K562 (cell line): ENCODE measurements at regions not wholly inside any gene's neighbourhood (a gene's known extent, or its start where the extent isn't known, plus 50 kb on each side); places are given as distances from the start of the nearest gene placed in this dataset.

Experiments used
- ATAC-seq: fragments of 200-7000 bp; cut with Tn5 transposase; 3 replicates; pipeline ENCODE4 v1.9.1; 2020; ENCODE audit warnings: moderate library complexity
- BruUV-seq: library from RNA; stranded (reverse); fragments of 400-500 nt; replicated peaks from 2 replicates; lab custom pipeline; 2021; lab: Mats Ljungman, UMichigan
- CTCF ChIA-PET: fragments of 300-600 bp; formaldehyde crosslinking; extraction: SDS; loops from one replicate; lab custom pipeline; 2021; ENCODE audit warnings: low intra/inter-chr PET ratio; lab: Yijun Ruan, JAX
- POLR2A ChIA-PET: fragments of 300-600, 350-650 bp; sonication (Branson Sonifier 250); formaldehyde crosslinking; extraction: SDS; loops from one replicate; lab custom pipeline; 2021; ENCODE audit warnings: antibody characterized with exemption, inconsistent platforms; lab: Yijun Ruan, JAX
- DNase-seq, 4 experiments: peaks; one replicate each; pipeline versions ENCODE4 v3.0.0 to v3.0.0-alpha.2; 2011 to 2018; ENCODE audit warnings: low spot score in 3 of 4, mixed read lengths in 3 of 4; ENCODE audit errors: extremely low read depth in 1 of 4
- FAIRE-seq: peaks from 2 replicates; lab custom pipeline; 2011; peaks lifted over from hg19 to GRCh38; lab: Jason Lieb, UNC
- H2AFZ ChIP-seq: 2 replicates; pipeline ENCODE4 v1.6.0; 2011; ENCODE audit warnings: low read depth, low read length, control low read depth, inconsistent platforms
- H3K27ac ChIP-seq: fragments of 200-600 bp; 3 replicates; pipeline ENCODE4 v1.8.0; 2011; ENCODE audit warnings: low read depth, mild to moderate bottlenecking, control low read depth, inconsistent platforms, low read length, moderate library complexity, mixed read lengths; ENCODE audit errors: extremely low read depth
- H3K27me3 ChIP-seq, 2 experiments: fragments of 300-600 bp in 1 of 2; 2 replicates in 1 of 2; 3 replicates in 1 of 2; pipeline versions ENCODE4 v1.6.0 to v1.8.0; 2011; ENCODE audit warnings: inconsistent platforms in 2 of 2, low read length in 2 of 2, mild to moderate bottlenecking in 1 of 2, mixed read lengths in 1 of 2, moderate library complexity in 1 of 2; ENCODE audit not compliant: control insufficient read depth in 2 of 2, insufficient read depth in 2 of 2
- H3K36me3 ChIP-seq: fragments of 300-600 bp; 3 replicates; pipeline ENCODE4 v1.8.0; 2011; ENCODE audit warnings: mild to moderate bottlenecking, low read length, inconsistent platforms; ENCODE audit not compliant: control insufficient read depth, insufficient read depth
- H3K4me1 ChIP-seq, 2 experiments: fragments of 200-600 bp in 1 of 2; replicated peaks in 1 of 2; 2 replicates in 1 of 2; 3 replicates in 1 of 2; pipeline versions ENCODE4 v1.5.1 to v1.8.0; 2011; ENCODE audit warnings: inconsistent platforms in 2 of 2, low read length in 2 of 2, mild to moderate bottlenecking in 1 of 2, mixed read lengths in 1 of 2, moderate library complexity in 1 of 2; ENCODE audit not compliant: control insufficient read depth in 2 of 2, insufficient read depth in 2 of 2
- H3K4me2 ChIP-seq: 2 replicates; pipeline ENCODE4 v1.6.1; 2011; ENCODE audit warnings: low read length, control low read depth, inconsistent platforms, mixed read lengths; ENCODE audit not compliant: insufficient read depth
- H3K4me3 ChIP-seq: fragments of 200-600 bp; sonication (generic), shearing (Covaris generic); 2 replicates; pipeline ENCODE4 v1.5.1; 2016; ENCODE audit warnings: control low read depth, inconsistent platforms
- H3K79me2 ChIP-seq: fragments of 200-600 bp; 3 replicates; pipeline ENCODE4 v1.8.0; 2011; ENCODE audit warnings: low read length, inconsistent platforms; ENCODE audit not compliant: control insufficient read depth, insufficient read depth
- H3K9ac ChIP-seq, 2 experiments: 2 replicates each; pipeline versions ENCODE4 v1.6.0 to v1.6.1; 2011; ENCODE audit warnings: low read depth in 2 of 2, low read length in 2 of 2, control low read depth in 1 of 2, inconsistent platforms in 1 of 2, mild to moderate bottlenecking in 1 of 2, mixed read lengths in 1 of 2; ENCODE audit not compliant: insufficient read depth in 1 of 2
- H3K9me1 ChIP-seq: one replicate; pipeline ENCODE4 v1.6.0; 2011; ENCODE audit warnings: inconsistent platforms, mild to moderate bottlenecking, low read length, moderate library complexity; ENCODE audit not compliant: control insufficient read depth, insufficient read depth
- H3K9me3 ChIP-seq: replicated peaks from 2 replicates; pipeline ENCODE4 v1.5.1; 2011; ENCODE audit warnings: low read depth, low read length, inconsistent platforms; ENCODE audit not compliant: control insufficient read depth, insufficient read depth
- H4K20me1 ChIP-seq: replicated peaks from 2 replicates; pipeline ENCODE4 v1.6.1; 2011; ENCODE audit warnings: low read length, inconsistent platforms, mixed read lengths; ENCODE audit not compliant: control insufficient read depth, insufficient read depth
- ARID3A ChIP-seq: IDR thresholded peaks from 2 replicates; pipeline ENCODE4 v1.6.1; 2012; ENCODE audit warnings: low read depth, low read length, improper control_type of control experiment, borderline replicate concordance
- FOS ChIP-seq: IDR thresholded peaks from 3 replicates; pipeline ENCODE4 v1.6.1; 2011; ENCODE audit not compliant: insufficient read length; ENCODE audit errors: extremely low read depth
- GTF3C2 ChIP-seq: IDR thresholded peaks from 3 replicates; pipeline ENCODE4 v1.6.1; 2011; ENCODE audit warnings: borderline replicate concordance, mild to moderate bottlenecking, moderate library complexity; ENCODE audit not compliant: insufficient read length; ENCODE audit errors: extremely low read depth
- HEY1 ChIP-seq: fragments of 250-450 bp; sonication (Bioruptor Pico); IDR thresholded peaks from 2 replicates; pipeline ENCODE4 v1.5.0; 2020; ENCODE audit warnings: mild to moderate bottlenecking, moderate library complexity, borderline replicate concordance
- HIVEP1 ChIP-seq: fragments of 250-450 bp; sonication (Bioruptor Pico); IDR thresholded peaks from 2 replicates; pipeline ENCODE4 v1.4.0; 2020; ENCODE audit warnings: mild to moderate bottlenecking
- HMBOX1 ChIP-seq: sonication (generic); IDR thresholded peaks from 2 replicates; pipeline ENCODE4 v1.6.1; 2016
- HNRNPL ChIP-seq: fragments of 200-400 bp; formaldehyde crosslinking; IDR thresholded peaks from 2 replicates; pipeline ENCODE4 v1.6.1; 2017; ENCODE audit warnings: low read depth, mild to moderate bottlenecking, low read length
- MAFG ChIP-seq: fragments of 450-650 bp; conservative IDR thresholded peaks from 2 replicates; pipeline ENCODE4 v1.6.1; 2016; ENCODE audit warnings: missing genetic modification characterization, missing compliant biosample characterization
- MAX ChIP-seq: sonication (generic); formaldehyde crosslinking; IDR thresholded peaks from 2 replicates; pipeline ENCODE4 v1.9.0; 2022; ENCODE audit warnings: mild to moderate bottlenecking, missing genetic modification reagents
- NFATC3 ChIP-seq: fragments of 450-650 bp; IDR thresholded peaks from 2 replicates; pipeline ENCODE4 v1.6.1; 2017; ENCODE audit warnings: mild to moderate bottlenecking
- NR0B1 ChIP-seq: fragments of 450-650 bp; IDR thresholded peaks from one replicate; pipeline ENCODE4 v1.6.1; 2018; ENCODE audit warnings: mild to moderate bottlenecking, moderate library complexity; ENCODE audit not compliant: partially characterized antibody
- RUNX1 ChIP-seq: sonication (generic); IDR thresholded peaks from 2 replicates; pipeline ENCODE4 v1.6.1; 2016; ENCODE audit warnings: antibody characterized with exemption, low read depth
- TAL1 ChIP-seq: fragments of 450-650 bp; IDR thresholded peaks from 2 replicates; pipeline ENCODE4 v1.6.1; 2016; ENCODE audit warnings: mild to moderate bottlenecking
- TARDBP ChIP-seq: fragments of 450-650 bp; IDR thresholded peaks from 2 replicates; pipeline ENCODE4 v1.6.1; 2016
- ZNF184 ChIP-seq: sonication (generic); formaldehyde crosslinking; IDR thresholded peaks from 2 replicates; pipeline ENCODE4 v1.5.0; 2020; ENCODE audit warnings: missing genetic modification reagents
- ZNF512 ChIP-seq: IDR thresholded peaks from 2 replicates; pipeline ENCODE4 v1.6.1; 2016; ENCODE audit warnings: missing genetic modification characterization, missing compliant biosample characterization
- WGBS: fragments of 100-300 bp; shearing (Covaris generic); methylation state at CpG from one replicate; pipeline ENCODE4 v1.1.6; 2016; ENCODE audit warnings: low coverage, mixed read lengths; ENCODE audit not compliant: insufficient coverage; ENCODE audit errors: missing lambda C conversion rate; 5-methylcytosine and 5-hydroxymethylcytosine counted together
- in situ Hi-C: fragments of 300-500 bp; cut with MboI; formaldehyde crosslinking; loops from 4 replicates; pipeline ENCODE4 v1.15.0; 2018; ENCODE audit warnings: inconsistent platforms, mixed read lengths
- intact Hi-C: fragments of 100-400 bp; cut with micrococcal nuclease; formaldehyde crosslinking; loops from 2 replicates; pipeline ENCODE4 v1.14.2; 2022

GRCh38 chr11:127709960-127710359 is 709.4 kb upstream of the KIRREL3 start:
- WGBS, result 0% methylated on average over 3 of the region's 3 CpGs
- FAIRE-seq, result no peak

More at GRCh38 chr11:127709960-127710359, 709.4 kb upstream of the KIRREL3 start:
- BruUV-seq, result no TSS peak
- Histone ChIP-seq H3K27me3 (no peaks in the 10 kb centered on the region), H3K27ac (no peak overlapping the region), H2AFZ (no peak overlapping the region), H3K9me3 (no peaks in the 10 kb centered on the region), H3K4me1 (no peaks in the 10 kb centered on the region), H3K4me3 (no peak overlapping the region), H3K9me1 (no peaks in the 10 kb centered on the region), H3K9ac (no peak overlapping the region), H3K79me2 (no peaks in the 10 kb centered on the region), H3K36me3 (no peaks in the 10 kb centered on the region), H3K4me2 (no peak overlapping the region), H4K20me1 (no peaks in the 10 kb centered on the region)
- intact Hi-C loops (no loop called here), in situ Hi-C loops (no loop called here)
- CTCF ChIA-PET, result no interaction called here
- ATAC-seq (no peak), DNase-seq (no peak)
- POLR2A ChIA-PET, result no interaction called here
- TF ChIP-seq HIVEP1 (CRISPR knock-in tag) (no peak), GTF3C2 (no peak), ZNF184 (CRISPR knock-in tag) (no peak), HNRNPL (no peak), RUNX1 (no peak), TAL1 (no peak), ARID3A (no peak), MAX (CRISPR knock-in tag) (no peak), MAFG (tag) (no peak), NFATC3 (no peak), HEY1 (CRISPR knock-in tag) (no peak), ZNF512 (tag) (no peak), FOS (no peak), HMBOX1 (no peak), TARDBP (no peak), NR0B1 (no peak)
